GM23338 (cell line): ENCODE measurements at regions not wholly inside any gene's neighbourhood (a gene's known extent, or its start where the extent isn't known, plus 50 kb on each side); places are given as distances from the start of the nearest gene placed in this dataset.

Experiments used
- CTCF ChIP-seq, 2 experiments: fragments of 200-600 bp in 1 of 2; sonication (generic) in 1 of 2; conservative IDR thresholded peaks; 2 replicates each; pipeline versions ENCODE4 v1.5.1 to v1.6.1; 2016 to 2017; ENCODE audit warnings: antibody characterized with exemption in 2 of 2, low read depth in 2 of 2, mild to moderate bottlenecking in 2 of 2, moderate library complexity in 1 of 2
- EZH2 ChIP-seq: fragments of 200-600 bp; sonication (generic); IDR thresholded peaks from one replicate; pipeline ENCODE4 v1.8.0; 2017; ENCODE audit warnings: antibody characterized with exemption, mild to moderate bottlenecking, low read depth; ENCODE audit not compliant: unreplicated experiment
- EZH2phosphoT487 ChIP-seq: fragments of 200-600 bp; sonication (generic); IDR thresholded peaks from one replicate; pipeline ENCODE4 v1.8.1; 2018; ENCODE audit warnings: antibody characterized with exemption; ENCODE audit not compliant: unreplicated experiment
- REST ChIP-seq: IDR thresholded peaks from one replicate; pipeline ENCODE4 v1.6.1; 2018; ENCODE audit warnings: antibody characterized with exemption; ENCODE audit not compliant: unreplicated experiment

GRCh38 chr15:20361091-20361490 lies 180.5 kb downstream of the GOLGA6L6 start:
- TF ChIP-seq CTCF (conservative IDR thresholded peaks at IDR 0.05; ENCODE audit: low read depth in 2 of 2) (no peak), REST (no peak), EZH2 (no peak), EZH2phosphoT487 (no peak)
